SK-N-SH treated with all-trans-retinoic acid at 6 μM for 48 hours (cell line): ENCODE measurements at regions not wholly inside any gene's neighbourhood (a gene's known extent, or its start where the extent isn't known, plus 50 kb on each side); places are given as distances from the start of the nearest gene placed in this dataset.

Source experiments
- ATAC-seq: fragments of 200-7000 bp; cut with Tn5 transposase; 3 replicates; pipeline ENCODE4 v1.9.1; 2020; ENCODE audit warnings: mild to moderate bottlenecking, moderate library complexity
- ARNTL ChIP-seq: fragments of 450-650 bp; formaldehyde crosslinking; IDR thresholded peaks from 2 replicates; pipeline ENCODE4 v1.5.0; 2020; ENCODE audit warnings: low read depth, mild to moderate bottlenecking, moderate library complexity, borderline replicate concordance
- BACH2 ChIP-seq: fragments of 250-450 bp; sonication (Bioruptor Pico); IDR thresholded peaks from 2 replicates; pipeline ENCODE4 v1.9.0; 2021; ENCODE audit warnings: mild to moderate bottlenecking, borderline replicate concordance
- ESRRG ChIP-seq: fragments of 250-450 bp; sonication (Bioruptor Pico); IDR thresholded peaks from 2 replicates; pipeline ENCODE4 v1.6.1; 2021; ENCODE audit warnings: mild to moderate bottlenecking
- ISL1 ChIP-seq: fragments of 250-450 bp; sonication (Bioruptor Pico); IDR thresholded peaks from 2 replicates; pipeline ENCODE4 v2.1.2; 2022; ENCODE audit warnings: mild to moderate bottlenecking, moderate library complexity
- OSR1 ChIP-seq: fragments of 250-450 bp; sonication (Bioruptor Pico); IDR thresholded peaks from 2 replicates; pipeline ENCODE4 v1.8.0; 2022; ENCODE audit warnings: moderate library complexity, mild to moderate bottlenecking, inconsistent platforms
- PPARA ChIP-seq: fragments of 250-450 bp; sonication (Bioruptor Pico); IDR thresholded peaks from 2 replicates; pipeline ENCODE4 v1.5.0; 2020; ENCODE audit warnings: mild to moderate bottlenecking, borderline replicate concordance
- RARB ChIP-seq: fragments of 250-450 bp; sonication (Bioruptor Pico); IDR thresholded peaks from 2 replicates; pipeline ENCODE4 v1.8.0; 2021; ENCODE audit warnings: mild to moderate bottlenecking, moderate library complexity
- SNAI2 ChIP-seq: fragments of 250-450 bp; sonication (Bioruptor Pico); IDR thresholded peaks from 2 replicates; pipeline ENCODE4 v1.5.0; 2020; ENCODE audit warnings: mild to moderate bottlenecking, moderate library complexity
- TCF4 ChIP-seq: fragments of 250-450 bp; sonication (Bioruptor Pico); IDR thresholded peaks from 2 replicates; pipeline ENCODE4 v1.8.0; 2021; ENCODE audit warnings: mild to moderate bottlenecking, moderate library complexity, borderline replicate concordance
- TOX ChIP-seq: fragments of 250-450 bp; sonication (Bioruptor Pico); IDR thresholded peaks from 2 replicates; pipeline ENCODE4 v1.8.0; 2021; ENCODE audit warnings: mild to moderate bottlenecking, moderate library complexity, borderline replicate concordance
- ZC3H10 ChIP-seq: fragments of 250-450 bp; sonication (Bioruptor Pico); IDR thresholded peaks from 2 replicates; pipeline ENCODE4 v1.5.1; 2021; ENCODE audit warnings: mild to moderate bottlenecking, moderate library complexity
- ZFP3 ChIP-seq: fragments of 250-450 bp; sonication (Bioruptor Pico); IDR thresholded peaks from 2 replicates; pipeline ENCODE4 v1.5.0; 2020; ENCODE audit warnings: mild to moderate bottlenecking, moderate library complexity
- ZFP30 ChIP-seq: fragments of 450-650 bp; formaldehyde crosslinking; IDR thresholded peaks from 2 replicates; pipeline ENCODE4 v1.5.0; 2022; ENCODE audit warnings: mild to moderate bottlenecking, moderate library complexity
- ZNF565 ChIP-seq: fragments of 450-650 bp; formaldehyde crosslinking; conservative IDR thresholded peaks from 2 replicates; pipeline ENCODE4 v1.5.0; 2020; ENCODE audit warnings: low read depth, mild to moderate bottlenecking, moderate library complexity
- ZNF70 ChIP-seq: fragments of 450-650 bp; formaldehyde crosslinking; IDR thresholded peaks from 2 replicates; pipeline ENCODE4 v1.5.0; 2020; ENCODE audit warnings: mild to moderate bottlenecking, moderate library complexity
- ZNF8 ChIP-seq: fragments of 450-650 bp; formaldehyde crosslinking; IDR thresholded peaks from 2 replicates; pipeline ENCODE4 v1.5.0; 2020; ENCODE audit warnings: mild to moderate bottlenecking, moderate library complexity
- TF ChIP-seq, protein P1 (sequence below): fragments of 250-450 bp; sonication (Bioruptor Pico); IDR thresholded peaks from 2 replicates; pipeline ENCODE4 v1.5.1; 2020; ENCODE audit warnings: low read depth, mild to moderate bottlenecking, moderate library complexity
- TF ChIP-seq, protein P2 (sequence below): fragments of 250-450 bp; sonication (Bioruptor Pico); IDR thresholded peaks from 2 replicates; pipeline ENCODE4 v1.8.0; 2021; ENCODE audit warnings: low read depth, mild to moderate bottlenecking, moderate library complexity, borderline replicate concordance
- TF ChIP-seq, protein P3 (sequence below): fragments of 250-450 bp; sonication (Bioruptor Pico); IDR thresholded peaks from 2 replicates; pipeline ENCODE4 v1.8.0; 2020; ENCODE audit warnings: mild to moderate bottlenecking, moderate library complexity, borderline replicate concordance
- TF ChIP-seq, protein P4 (sequence below): fragments of 250-450 bp; sonication (Bioruptor Pico); IDR thresholded peaks from 2 replicates; pipeline ENCODE4 v1.5.1; 2021; ENCODE audit warnings: mild to moderate bottlenecking, moderate library complexity

DNA sequence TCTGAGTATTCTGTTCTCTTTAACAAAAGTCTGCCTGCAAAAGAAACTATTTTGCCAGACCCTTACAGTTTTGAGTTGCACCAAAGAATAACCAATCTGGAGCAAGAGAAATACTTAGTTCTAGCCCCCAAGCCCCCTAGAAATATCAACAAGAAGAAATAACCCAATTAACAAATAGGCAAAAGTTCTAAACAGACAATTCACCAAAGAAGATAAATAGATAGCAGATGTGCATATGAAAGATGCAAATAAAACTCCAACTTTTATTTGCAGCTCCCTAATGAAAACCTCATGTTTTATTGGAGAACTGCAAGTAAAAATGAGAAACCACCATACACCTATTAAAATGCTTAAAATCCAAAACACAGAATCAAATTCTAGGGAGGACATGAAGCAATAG is 1308.0 kb downstream of the CDH11 start:
- no peak for TF ChIP-seq ZFP3
- TF ChIP-seq, protein P1, sequence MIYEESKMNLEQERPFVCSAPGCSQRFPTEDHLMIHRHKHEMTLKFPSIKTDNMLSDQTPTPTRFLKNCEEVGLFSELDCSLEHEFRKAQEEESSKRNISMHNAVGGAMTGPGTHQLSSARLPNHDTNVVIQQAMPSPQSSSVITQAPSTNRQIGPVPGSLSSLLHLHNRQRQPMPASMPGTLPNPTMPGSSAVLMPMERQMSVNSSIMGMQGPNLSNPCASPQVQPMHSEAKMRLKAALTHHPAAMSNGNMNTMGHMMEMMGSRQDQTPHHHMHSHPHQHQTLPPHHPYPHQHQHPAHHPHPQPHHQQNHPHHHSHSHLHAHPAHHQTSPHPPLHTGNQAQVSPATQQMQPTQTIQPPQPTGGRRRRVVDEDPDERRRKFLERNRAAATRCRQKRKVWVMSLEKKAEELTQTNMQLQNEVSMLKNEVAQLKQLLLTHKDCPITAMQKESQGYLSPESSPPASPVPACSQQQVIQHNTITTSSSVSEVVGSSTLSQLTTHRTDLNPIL: no peak
- TF ChIP-seq ESRRG (CRISPR knock-in tag): no peak
- TF ChIP-seq OSR1 (CRISPR knock-in tag): no peak
- no peak for TF ChIP-seq ZNF565 (CRISPR knock-in tag)
- no peak for TF ChIP-seq RARB (CRISPR knock-in tag)
- TF ChIP-seq ZNF8: no peak
- no peak for TF ChIP-seq SNAI2 (CRISPR knock-in tag)
- TF ChIP-seq, protein P2, sequence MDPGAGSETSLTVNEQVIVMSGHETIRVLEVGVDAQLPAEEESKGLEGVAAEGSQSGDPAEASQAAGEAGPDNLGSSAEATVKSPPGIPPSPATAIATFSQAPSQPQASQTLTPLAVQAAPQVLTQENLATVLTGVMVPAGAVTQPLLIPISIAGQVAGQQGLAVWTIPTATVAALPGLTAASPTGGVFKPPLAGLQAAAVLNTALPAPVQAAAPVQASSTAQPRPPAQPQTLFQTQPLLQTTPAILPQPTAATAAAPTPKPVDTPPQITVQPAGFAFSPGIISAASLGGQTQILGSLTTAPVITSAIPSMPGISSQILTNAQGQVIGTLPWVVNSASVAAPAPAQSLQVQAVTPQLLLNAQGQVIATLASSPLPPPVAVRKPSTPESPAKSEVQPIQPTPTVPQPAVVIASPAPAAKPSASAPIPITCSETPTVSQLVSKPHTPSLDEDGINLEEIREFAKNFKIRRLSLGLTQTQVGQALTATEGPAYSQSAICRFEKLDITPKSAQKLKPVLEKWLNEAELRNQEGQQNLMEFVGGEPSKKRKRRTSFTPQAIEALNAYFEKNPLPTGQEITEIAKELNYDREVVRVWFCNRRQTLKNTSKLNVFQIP (CRISPR knock-in tag): no peak
- no peak for TF ChIP-seq ZNF70 (CRISPR knock-in tag)
- ATAC-seq: no peak

DNA sequence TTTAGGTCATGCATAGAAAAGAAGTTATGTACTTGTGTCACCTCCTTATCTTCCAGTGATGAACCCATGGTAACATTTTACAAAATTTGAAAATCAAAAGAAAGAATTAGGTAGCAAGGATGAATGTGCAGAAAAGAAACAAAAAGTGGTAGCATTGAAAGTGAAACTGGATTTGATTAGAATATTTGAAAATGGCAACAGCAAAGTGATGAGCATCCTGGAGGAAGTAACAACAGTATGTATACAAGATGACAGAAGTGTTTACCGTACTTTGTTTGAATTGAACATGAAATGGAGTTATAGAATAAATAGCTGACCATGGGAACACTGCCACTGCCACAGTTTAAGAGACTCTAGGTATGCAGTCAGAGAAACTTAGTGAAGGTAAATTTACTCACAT is 1313.1 kb downstream of the CDH11 start:
- TF ChIP-seq, protein P2 (CRISPR knock-in tag): no peak
- TF ChIP-seq RARB (CRISPR knock-in tag) (no peak), BACH2 (no peak), OSR1 (CRISPR knock-in tag) (no peak), ZFP30 (CRISPR knock-in tag) (no peak), ZNF565 (CRISPR knock-in tag) (no peak), TOX (CRISPR knock-in tag) (no peak), ZC3H10 (CRISPR knock-in tag) (no peak), ZFP3 (no peak), ISL1 (CRISPR knock-in tag) (no peak), PPARA (CRISPR knock-in tag) (no peak), ZNF70 (CRISPR knock-in tag) (no peak), TCF4 (CRISPR knock-in tag) (no peak)
- TF ChIP-seq, protein P1: no peak
- TF ChIP-seq, protein P3, sequence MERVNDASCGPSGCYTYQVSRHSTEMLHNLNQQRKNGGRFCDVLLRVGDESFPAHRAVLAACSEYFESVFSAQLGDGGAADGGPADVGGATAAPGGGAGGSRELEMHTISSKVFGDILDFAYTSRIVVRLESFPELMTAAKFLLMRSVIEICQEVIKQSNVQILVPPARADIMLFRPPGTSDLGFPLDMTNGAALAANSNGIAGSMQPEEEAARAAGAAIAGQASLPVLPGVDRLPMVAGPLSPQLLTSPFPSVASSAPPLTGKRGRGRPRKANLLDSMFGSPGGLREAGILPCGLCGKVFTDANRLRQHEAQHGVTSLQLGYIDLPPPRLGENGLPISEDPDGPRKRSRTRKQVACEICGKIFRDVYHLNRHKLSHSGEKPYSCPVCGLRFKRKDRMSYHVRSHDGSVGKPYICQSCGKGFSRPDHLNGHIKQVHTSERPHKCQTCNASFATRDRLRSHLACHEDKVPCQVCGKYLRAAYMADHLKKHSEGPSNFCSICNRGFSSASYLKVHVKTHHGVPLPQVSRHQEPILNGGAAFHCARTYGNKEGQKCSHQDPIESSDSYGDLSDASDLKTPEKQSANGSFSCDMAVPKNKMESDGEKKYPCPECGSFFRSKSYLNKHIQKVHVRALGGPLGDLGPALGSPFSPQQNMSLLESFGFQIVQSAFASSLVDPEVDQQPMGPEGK (CRISPR knock-in tag): no peak
- TF ChIP-seq, protein P4, sequence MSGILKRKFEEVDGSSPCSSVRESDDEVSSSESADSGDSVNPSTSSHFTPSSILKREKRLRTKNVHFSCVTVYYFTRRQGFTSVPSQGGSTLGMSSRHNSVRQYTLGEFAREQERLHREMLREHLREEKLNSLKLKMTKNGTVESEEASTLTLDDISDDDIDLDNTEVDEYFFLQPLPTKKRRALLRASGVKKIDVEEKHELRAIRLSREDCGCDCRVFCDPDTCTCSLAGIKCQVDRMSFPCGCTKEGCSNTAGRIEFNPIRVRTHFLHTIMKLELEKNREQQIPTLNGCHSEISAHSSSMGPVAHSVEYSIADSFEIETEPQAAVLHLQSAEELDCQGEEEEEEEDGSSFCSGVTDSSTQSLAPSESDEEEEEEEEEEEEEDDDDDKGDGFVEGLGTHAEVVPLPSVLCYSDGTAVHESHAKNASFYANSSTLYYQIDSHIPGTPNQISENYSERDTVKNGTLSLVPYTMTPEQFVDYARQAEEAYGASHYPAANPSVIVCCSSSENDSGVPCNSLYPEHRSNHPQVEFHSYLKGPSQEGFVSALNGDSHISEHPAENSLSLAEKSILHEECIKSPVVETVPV (CRISPR knock-in tag): no peak
- ATAC-seq: no peak

DNA sequence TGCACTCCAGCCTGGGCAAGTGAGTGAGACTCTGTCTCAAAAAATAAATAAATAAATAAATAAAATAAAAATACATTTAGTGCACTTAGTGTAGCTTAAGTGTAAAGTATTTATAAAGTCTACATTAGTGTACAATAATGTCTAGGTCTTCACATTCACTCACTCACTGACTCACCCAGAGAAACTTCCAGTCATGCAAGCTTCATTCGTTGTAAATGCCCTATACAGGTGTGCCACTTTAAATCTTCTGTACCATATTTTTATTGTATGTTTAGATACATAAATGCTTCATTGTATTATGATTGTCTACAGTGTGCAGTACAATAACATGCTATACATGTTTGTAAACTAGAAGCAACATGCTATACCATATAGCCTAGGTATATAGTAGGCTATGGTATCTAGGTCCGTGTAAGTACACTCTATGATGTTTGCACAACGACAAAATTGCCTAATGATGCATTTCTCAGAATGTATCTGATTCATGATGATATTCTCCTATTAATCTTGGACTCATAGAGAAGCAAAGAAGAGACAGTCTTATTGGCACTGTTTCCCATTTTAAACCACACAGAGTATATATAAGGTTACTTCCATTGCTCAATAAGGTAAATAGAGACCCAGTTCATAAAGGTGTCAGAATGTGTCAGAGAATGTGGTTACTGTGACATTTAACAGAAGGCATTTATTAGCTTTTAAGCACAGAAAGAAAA is 1314.9 kb downstream of the CDH11 start:
- TF ChIP-seq, protein P4 (CRISPR knock-in tag): no peak
- TF ChIP-seq ZNF565 (CRISPR knock-in tag) (no peak), ZFP3 (no peak), OSR1 (CRISPR knock-in tag) (no peak), ZNF8 (no peak), SNAI2 (CRISPR knock-in tag) (no peak), ARNTL (CRISPR knock-in tag) (no peak)
- TF ChIP-seq, protein P3 (CRISPR knock-in tag): no peak
- TF ChIP-seq, protein P2 (CRISPR knock-in tag): no peak
- TF ChIP-seq, all 23 proteins: peak for 0
- ATAC-seq: no peak
